Mesenchymal stem cell (in vitro differentiated cells and primary cell): ENCODE measurements at regions not wholly inside any gene's neighbourhood (a gene's known extent, or its start where the extent isn't known, plus 50 kb on each side); places are given as distances from the start of the nearest gene placed in this dataset.

Experiments used
- DNase-seq: peaks from one replicate; pipeline ENCODE4 v3.0.0-alpha.2; 2013
- H2AFZ ChIP-seq: one replicate; pipeline ENCODE4 v1.6.1; 2013; ENCODE audit warnings: low read depth, mild to moderate bottlenecking, control low read depth, inconsistent platforms, low read length, moderate library complexity
- H2AK5ac ChIP-seq: 2 replicates; pipeline ENCODE4 v1.6.1; 2013; ENCODE audit warnings: low read length, moderate library complexity, mild to moderate bottlenecking, inconsistent platforms; ENCODE audit not compliant: severe bottlenecking
- H2BK120ac ChIP-seq: one replicate; pipeline ENCODE4 v1.6.1; 2013; ENCODE audit warnings: low read depth, mild to moderate bottlenecking, inconsistent platforms, low read length, moderate library complexity
- H2BK12ac ChIP-seq, 2 experiments: one replicate each; pipeline ENCODE4 v1.6.1; 2013; ENCODE audit warnings: inconsistent platforms in 2 of 2, low read length in 2 of 2, mild to moderate bottlenecking in 2 of 2, moderate library complexity in 2 of 2, control low read depth in 1 of 2
- H2BK15ac ChIP-seq: one replicate; pipeline ENCODE4 v1.6.1; 2013; ENCODE audit warnings: mild to moderate bottlenecking, low read depth, inconsistent platforms; ENCODE audit not compliant: poor library complexity, severe bottlenecking
- H2BK5ac ChIP-seq: 2 replicates; pipeline ENCODE4 v1.6.1; 2013; ENCODE audit warnings: low read depth, mild to moderate bottlenecking, low read length, control low read depth, inconsistent platforms; ENCODE audit not compliant: poor library complexity, severe bottlenecking
- H3K14ac ChIP-seq, 2 experiments: one replicate each; pipeline ENCODE4 v1.6.1; 2013; ENCODE audit warnings: inconsistent platforms in 2 of 2, low read length in 2 of 2, control low read depth in 1 of 2, mild to moderate bottlenecking in 1 of 2, moderate library complexity in 1 of 2
- H3K18ac ChIP-seq, 2 experiments: one replicate each; pipeline ENCODE4 v1.6.1; 2013; ENCODE audit warnings: inconsistent platforms in 2 of 2, low read length in 2 of 2, control low read depth in 1 of 2, low read depth in 1 of 2, mild to moderate bottlenecking in 1 of 2
- H3K23ac ChIP-seq, 2 experiments: one replicate each; pipeline ENCODE4 v1.6.1; 2013; ENCODE audit warnings: inconsistent platforms in 2 of 2, low read length in 2 of 2, mild to moderate bottlenecking in 2 of 2, moderate library complexity in 2 of 2, control low read depth in 1 of 2
- H3K27ac ChIP-seq: 2 replicates; pipeline ENCODE4 v1.5.1; 2013; ENCODE audit warnings: mild to moderate bottlenecking, moderate library complexity, low read length, control low read depth, inconsistent platforms; ENCODE audit not compliant: poor library complexity, severe bottlenecking
- H3K27me3 ChIP-seq, 2 experiments: 2 replicates each; pipeline versions ENCODE4 v1.6.1 to v1.7.0; 2013; ENCODE audit warnings: low read length in 2 of 2, mild to moderate bottlenecking in 2 of 2, moderate library complexity in 2 of 2, control low read depth in 1 of 2, inconsistent platforms in 1 of 2; ENCODE audit not compliant: control insufficient read depth in 1 of 2, insufficient read depth in 1 of 2
- H3K36me3 ChIP-seq, 2 experiments: 2 replicates each; pipeline versions ENCODE4 v1.6.1 to v1.7.0; 2013; ENCODE audit warnings: low read length in 2 of 2, control low read depth in 1 of 2, inconsistent platforms in 1 of 2, low read depth in 1 of 2, mild to moderate bottlenecking in 1 of 2; ENCODE audit not compliant: insufficient read depth in 2 of 2, control insufficient read depth in 1 of 2
- H3K4ac ChIP-seq, 2 experiments: one replicate each; pipeline ENCODE4 v1.6.1; 2013; ENCODE audit warnings: inconsistent platforms in 2 of 2, low read length in 2 of 2, mild to moderate bottlenecking in 2 of 2, moderate library complexity in 2 of 2, control low read depth in 1 of 2, low read depth in 1 of 2
- H3K4me1 ChIP-seq: 2 replicates; pipeline ENCODE4 v1.6.1; 2013; ENCODE audit warnings: low read depth, low read length, control low read depth; ENCODE audit not compliant: control insufficient read depth, insufficient read depth
- H3K4me2 ChIP-seq: 2 replicates; pipeline ENCODE4 v1.6.1; 2013; ENCODE audit warnings: low read length, mild to moderate bottlenecking, inconsistent platforms; ENCODE audit not compliant: poor library complexity, severe bottlenecking
- H3K4me3 ChIP-seq, 2 experiments: 2 replicates each; pipeline versions ENCODE4 v1.5.1 to v1.7.0; 2013; ENCODE audit warnings: low read length in 2 of 2, mild to moderate bottlenecking in 2 of 2, control low read depth in 1 of 2, low read depth in 1 of 2; ENCODE audit not compliant: insufficient read depth in 1 of 2
- H3K79me1 ChIP-seq: replicated peaks from 2 replicates; pipeline ENCODE4 v1.6.1; 2013; ENCODE audit warnings: mild to moderate bottlenecking, control low read depth, low read length, inconsistent platforms; ENCODE audit not compliant: poor library complexity, severe bottlenecking
- H3K9ac ChIP-seq: 2 replicates; pipeline ENCODE4 v1.7.0; 2013; ENCODE audit warnings: mild to moderate bottlenecking, low read length, moderate library complexity
- H3K9me3 ChIP-seq: 2 replicates; pipeline ENCODE4 v1.7.0; 2013; ENCODE audit warnings: mild to moderate bottlenecking, low read length; ENCODE audit not compliant: control insufficient read depth
- H4K8ac ChIP-seq: one replicate; pipeline ENCODE4 v1.6.1; 2013; ENCODE audit warnings: inconsistent platforms, mild to moderate bottlenecking, low read length, moderate library complexity
- H4K91ac ChIP-seq: one replicate; pipeline ENCODE4 v1.6.1; 2013; ENCODE audit warnings: mild to moderate bottlenecking, low read length, inconsistent platforms
- WGBS: methylation state at CpG from one replicate; pipeline ENCODE4 v1.1.7; 2013; ENCODE audit warnings: mixed read lengths; 5-methylcytosine and 5-hydroxymethylcytosine counted together

DNA sequence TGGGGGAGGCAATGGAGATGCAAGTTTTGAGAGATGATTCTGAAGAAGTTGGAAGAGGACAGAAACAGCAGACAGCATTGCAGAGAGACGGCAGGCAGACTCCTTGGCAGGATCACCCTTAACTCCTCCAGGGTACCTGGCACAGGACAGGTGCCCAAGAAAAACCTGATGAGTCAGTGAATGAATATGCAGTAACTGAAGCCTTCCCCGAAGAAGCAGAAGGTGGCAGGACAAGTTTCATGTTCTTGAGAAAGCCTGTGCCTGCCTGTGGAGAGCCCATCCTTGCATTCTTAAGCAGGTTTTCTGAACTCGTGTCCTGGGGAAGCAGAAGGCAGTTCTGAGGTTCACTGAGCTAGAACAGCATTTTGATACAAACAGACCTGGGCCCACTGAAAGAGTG is 79.6 kb upstream of the SASH1 start:
- no peak overlapping the region for H3K4ac ChIP-seq
- H2BK120ac ChIP-seq = no peak overlapping the region

GRCh38 chr6:148263961-148264360 is 78.7 kb upstream of the SASH1 start:
- no peak for DNase-seq
- Histone ChIP-seq H3K36me3 (no peaks in the 10 kb centered on the region), H2BK5ac (no peak overlapping the region), H3K27me3 (no peaks in the 10 kb centered on the region), H3K23ac (no peak overlapping the region), H3K9me3 (no peaks in the 10 kb centered on the region), H4K91ac (no peak overlapping the region), H3K14ac (no peak overlapping the region), H4K8ac (no peak overlapping the region), H3K4me1 (no peaks in the 10 kb centered on the region), H2BK120ac (no peak overlapping the region), H2AK5ac (no peak overlapping the region), H3K79me1 (no peaks in the 10 kb centered on the region), H3K9ac (no peak overlapping the region), H3K4ac (no peak overlapping the region), H3K4me3 (no peak overlapping the region), H3K4me2 (no peak overlapping the region), H2BK12ac (no peak overlapping the region), H3K27ac (no peak overlapping the region), H2AFZ (no peak overlapping the region), H3K18ac (no peak overlapping the region), H2BK15ac (no peak overlapping the region)
- WGBS = 100% methylated on average over 2 of the region's 5 CpGs

More for the DNA sequence above, 79.6 kb upstream of the SASH1 start:
- H4K91ac ChIP-seq = no peak overlapping the region
- H3K4me1 ChIP-seq = no peaks in the 10 kb centered on the region
- no peak overlapping the region for H3K9ac ChIP-seq
- no peak overlapping the region for H2BK5ac ChIP-seq
- no peaks in the 10 kb centered on the region for H3K36me3 ChIP-seq
- WGBS = 84% methylated on average over 3 of the region's 3 CpGs
- no peak overlapping the region for H2BK15ac ChIP-seq
- no peak overlapping the region for H2AFZ ChIP-seq
- no peak overlapping the region for H3K23ac ChIP-seq
- no peaks in the 10 kb centered on the region for H3K79me1 ChIP-seq
- no peaks in the 10 kb centered on the region for H3K27me3 ChIP-seq
- no peak overlapping the region for H2AK5ac ChIP-seq
- no peak overlapping the region for H4K8ac ChIP-seq
- no peak overlapping the region for H3K27ac ChIP-seq
- H2BK12ac ChIP-seq = peak overlapping the region in 1 of 2 experiments; percentile 32
- no peaks in the 10 kb centered on the region for H3K9me3 ChIP-seq
- no peak overlapping the region for H3K4me3 ChIP-seq
- DNase-seq = no peak
- no peak overlapping the region for H3K4me2 ChIP-seq
- H3K18ac ChIP-seq = no peak overlapping the region
- H3K14ac ChIP-seq = no peak overlapping the region

- no peak overlapping the region for H2BK15ac ChIP-seq
- H3K36me3 ChIP-seq = no peaks in the 10 kb centered on the region
Observed at GRCh38 chr6:148265054-148265453, 77.6 kb upstream of the SASH1 start.

DNA sequence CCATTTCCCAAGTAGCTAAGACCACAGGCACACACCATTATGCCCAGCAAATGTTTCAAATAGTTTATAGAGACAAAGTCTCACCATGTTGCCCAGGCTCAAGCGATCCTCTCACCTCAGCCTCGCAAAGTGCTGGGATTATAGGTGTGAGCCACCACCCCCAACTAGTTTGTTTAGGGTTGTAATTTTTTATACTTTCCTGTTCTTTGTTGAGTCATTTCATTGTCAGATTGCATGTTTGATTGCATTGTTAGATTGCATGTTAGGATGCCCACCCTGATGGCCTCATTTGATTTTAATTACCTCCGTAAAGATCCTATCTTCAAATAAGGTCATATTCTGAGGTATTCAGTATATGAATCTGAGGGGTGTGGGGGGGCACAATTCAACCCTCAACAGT is 73.3 kb upstream of the SASH1 start:
- DNase-seq = no peak
- H3K4me2 ChIP-seq = no peak overlapping the region
- H3K23ac ChIP-seq = no peak overlapping the region
- H2AK5ac ChIP-seq = peak overlapping the region; percentile 84
- H3K9ac ChIP-seq = no peak overlapping the region
- H3K4me1 ChIP-seq = no peaks in the 10 kb centered on the region
- H2AFZ ChIP-seq = no peak overlapping the region
- H3K27me3 ChIP-seq = no peaks in the 10 kb centered on the region
- H2BK5ac ChIP-seq = no peak overlapping the region
- H3K36me3 ChIP-seq = no peaks in the 10 kb centered on the region
- no peak overlapping the region for H3K27ac ChIP-seq
- H3K18ac ChIP-seq = peak overlapping the region in 1 of 2 experiments; percentile 41
- no peak overlapping the region for H4K91ac ChIP-seq
- H2BK12ac ChIP-seq = peak overlapping the region in 1 of 2 experiments; percentile 21
- H3K4ac ChIP-seq = peak overlapping the region in 1 of 2 experiments; percentile 67
- 100% methylated on average over 2 of the region's 3 CpGs for WGBS
- H2BK120ac ChIP-seq = peak overlapping the region; percentile 93
- no peak overlapping the region for H3K4me3 ChIP-seq
- H4K8ac ChIP-seq = peak overlapping the region; percentile 15
- no peaks in the 10 kb centered on the region for H3K79me1 ChIP-seq
- H2BK15ac ChIP-seq = no peak overlapping the region
- H3K9me3 ChIP-seq = no peaks in the 10 kb centered on the region
- H3K14ac ChIP-seq = no peak overlapping the region

More at GRCh38 chr6:148265054-148265453, 77.6 kb upstream of the SASH1 start:
- no peak overlapping the region for H3K9ac ChIP-seq
- peak overlapping the region in 1 of 2 experiments; percentile 15 for H2BK12ac ChIP-seq
- no peak overlapping the region for H4K91ac ChIP-seq
- no peak overlapping the region for H2BK120ac ChIP-seq
- H3K4me3 ChIP-seq = no peak overlapping the region
- no peak overlapping the region for H2AK5ac ChIP-seq
- H4K8ac ChIP-seq = no peak overlapping the region
- no peak overlapping the region for H2BK5ac ChIP-seq
- H3K14ac ChIP-seq = no peak overlapping the region
- 94% methylated on average over 1 of the region's 2 CpGs for WGBS
- H3K79me1 ChIP-seq = no peaks in the 10 kb centered on the region
- no peak overlapping the region for H3K4me2 ChIP-seq
- H3K23ac ChIP-seq = no peak overlapping the region
- no peaks in the 10 kb centered on the region for H3K4me1 ChIP-seq
- H3K27me3 ChIP-seq = no peaks in the 10 kb centered on the region
- no peak overlapping the region for H3K4ac ChIP-seq
- no peak for DNase-seq
- no peak overlapping the region for H3K18ac ChIP-seq
- H3K9me3 ChIP-seq = no peaks in the 10 kb centered on the region
- H2AFZ ChIP-seq = no peak overlapping the region
- H3K27ac ChIP-seq = no peak overlapping the region
